M059J (cell line): ENCODE measurements at regions not wholly inside any gene's neighbourhood (a gene's known extent, or its start where the extent isn't known, plus 50 kb on each side); places are given as distances from the start of the nearest gene placed in this dataset.

Source experiments
- DNase-seq: peaks from one replicate; pipeline ENCODE4 v3.0.0-alpha.2; 2012; ENCODE audit warnings: low read depth

DNA sequence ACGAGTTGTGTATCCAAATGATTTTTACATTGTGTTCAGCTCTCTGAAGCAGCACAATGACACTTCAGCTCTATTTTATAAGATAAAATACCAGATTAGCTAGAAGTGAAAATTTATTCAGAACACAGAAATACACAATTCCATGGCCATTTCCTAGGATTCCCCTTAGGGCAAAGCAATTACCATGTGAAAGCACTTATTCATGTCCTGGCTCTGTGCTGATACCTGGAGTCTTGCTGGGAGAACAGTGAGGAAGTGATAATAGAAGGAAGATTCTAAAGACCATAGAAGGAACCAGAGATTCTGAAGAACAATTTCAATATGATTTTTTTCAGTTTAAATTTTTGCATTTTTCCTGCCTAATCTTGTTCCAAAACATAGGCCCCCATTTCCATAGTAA is 657.4 kb upstream of the ZWINT start:
- DNase-seq = no peak

DNA sequence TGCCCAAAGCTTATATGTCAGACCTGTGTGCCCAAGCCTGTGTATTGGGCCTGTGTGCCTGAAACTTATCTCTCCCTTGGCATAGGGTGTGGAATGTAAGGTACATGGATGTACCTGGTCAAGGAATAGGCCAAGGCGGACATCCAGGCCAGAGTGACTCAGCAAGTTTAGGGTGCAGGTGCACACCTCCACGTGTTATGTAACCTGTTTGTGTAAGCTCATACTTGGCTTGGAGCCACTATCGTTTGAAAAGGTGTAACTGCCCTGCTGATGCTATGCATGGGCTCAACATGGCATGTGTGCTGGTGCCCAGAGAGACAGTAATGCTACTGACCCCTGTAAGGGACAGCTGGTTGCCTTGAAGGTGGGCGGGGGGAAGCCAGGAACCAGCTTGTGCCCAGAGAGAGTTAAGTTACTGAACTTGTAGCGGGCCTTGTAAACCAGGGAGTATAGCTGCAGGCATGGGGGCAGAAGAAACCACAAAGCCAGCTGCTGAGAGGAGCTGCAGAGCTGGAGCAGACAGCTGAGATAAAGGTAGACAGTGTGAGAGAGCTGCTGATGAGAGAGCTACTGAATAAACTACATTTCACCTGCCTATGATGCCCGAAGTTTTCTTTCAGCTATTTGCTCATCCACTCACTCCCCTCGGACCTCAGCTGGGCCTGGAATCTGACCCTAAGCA is 656.4 kb upstream of the ZWINT start:
- DNase-seq = no peak

GRCh38 chr10:57015595-57016318 is 654.7 kb upstream of the ZWINT start:
- DNase-seq = no peak

DNA sequence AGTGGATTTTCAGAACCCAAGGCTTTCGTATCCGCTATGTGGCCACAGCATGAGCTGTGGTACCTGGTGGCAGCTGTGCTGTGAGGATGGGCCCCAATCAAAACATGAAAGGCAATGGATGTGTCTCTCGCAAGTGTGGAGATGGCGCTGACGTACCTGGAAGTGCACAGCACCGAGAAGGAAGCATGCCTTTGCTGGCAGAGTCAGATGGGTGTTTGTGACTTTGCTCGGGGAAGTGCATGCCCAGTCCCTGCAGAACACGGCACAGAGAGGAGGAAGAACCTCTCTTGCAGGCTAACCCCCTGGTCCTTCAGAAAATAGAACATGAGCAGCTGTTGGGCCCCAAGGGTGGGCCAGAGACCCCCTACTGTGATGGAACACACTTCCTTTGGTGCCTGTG is 654.1 kb upstream of the ZWINT start:
- no peak for DNase-seq

DNA sequence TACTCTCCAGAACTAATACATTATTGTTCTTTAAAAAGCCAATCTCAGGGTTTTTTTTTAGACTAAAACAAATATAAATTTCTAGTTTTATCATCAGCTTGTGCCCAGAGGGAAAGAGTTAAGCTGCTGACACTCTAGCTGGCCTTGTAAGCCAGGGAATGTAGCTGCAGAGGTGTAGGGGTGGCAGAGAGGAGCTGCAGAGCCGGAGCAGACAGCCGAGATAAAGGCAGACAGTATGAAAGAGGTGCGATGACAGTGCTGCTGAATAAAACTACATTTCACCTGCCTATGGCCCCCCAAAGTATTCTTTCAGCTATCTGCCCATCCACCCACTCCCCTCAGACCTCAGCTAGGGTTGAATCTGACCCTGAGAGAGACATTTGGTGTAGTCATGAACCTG is 653.7 kb upstream of the ZWINT start:
- no peak for DNase-seq

- no peak for DNase-seq
Measured at GRCh38 chr10:57008189-57008588, 647.1 kb upstream of the ZWINT start.

GRCh38 chr10:56991591-56992069 is 630.6 kb upstream of the ZWINT start:
- no peak for DNase-seq

GRCh38 chr10:56975513-56975912 is 614.5 kb upstream of the ZWINT start:
- DNase-seq = no peak

DNA sequence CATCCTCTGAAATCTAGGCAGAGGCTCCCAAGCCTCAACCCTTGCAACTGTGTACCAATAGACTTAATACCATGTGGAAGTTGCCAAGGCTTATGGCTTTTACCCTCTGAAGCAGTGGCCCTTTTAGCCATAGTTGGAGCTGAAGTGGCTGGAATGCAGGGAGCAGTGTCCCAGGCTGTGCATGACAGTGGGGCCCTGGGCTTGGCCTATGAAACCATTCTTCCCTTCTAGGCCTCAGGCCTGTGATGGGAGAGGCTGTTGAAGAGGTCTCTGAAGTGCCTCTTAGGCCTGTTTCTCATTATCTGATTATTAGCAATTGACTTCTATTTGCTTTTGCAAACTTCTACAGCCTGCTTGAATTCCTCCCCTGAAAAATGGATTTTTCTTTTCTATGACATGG is 612.7 kb upstream of the ZWINT start:
- DNase-seq = no peak

- DNase-seq = no peak
Measured at GRCh38 chr10:56943221-56943755, 582.2 kb upstream of the ZWINT start.

- no peak for DNase-seq
Measured at GRCh38 chr10:56934515-56934914, 573.5 kb upstream of the ZWINT start.

DNA sequence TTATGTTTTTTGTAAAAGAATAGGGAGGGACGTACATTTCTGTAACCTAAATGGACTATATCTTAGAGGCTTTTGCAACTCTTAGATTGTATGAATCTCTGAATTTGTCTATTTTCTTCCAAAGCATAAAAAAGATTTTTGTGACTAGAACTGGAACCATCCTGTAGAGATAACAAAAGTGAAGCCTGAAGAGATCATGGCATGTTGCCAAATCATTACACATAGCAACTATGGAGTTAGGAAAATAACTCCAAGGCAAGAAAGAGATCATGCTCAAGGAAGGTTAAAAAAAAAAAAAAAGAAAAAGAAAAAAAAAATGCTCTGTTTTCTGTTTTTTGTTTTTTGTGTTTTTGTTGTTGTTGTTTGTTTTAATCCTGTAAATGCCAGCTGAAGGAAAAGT is 567.7 kb upstream of the ZWINT start:
- no peak for DNase-seq

DNA sequence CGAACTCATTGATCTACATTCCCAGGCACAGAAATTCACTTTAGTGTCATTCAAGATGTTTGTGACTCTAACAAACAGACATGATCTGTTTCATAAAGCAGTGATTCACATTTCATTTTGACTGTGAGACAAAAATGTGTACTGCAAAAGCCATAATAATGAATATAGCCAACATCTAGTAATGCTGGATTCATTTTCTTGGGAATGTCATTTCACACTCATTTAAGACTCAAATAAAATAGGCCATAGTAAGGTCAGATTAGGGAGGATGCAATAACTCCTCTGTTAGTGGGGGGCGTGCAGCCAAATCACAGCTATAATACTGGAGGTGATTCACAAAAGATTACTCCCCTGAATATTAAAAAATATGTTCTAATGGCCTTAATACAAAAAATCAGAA is 566.6 kb upstream of the ZWINT start:
- no peak for DNase-seq

- no peak for DNase-seq
Measured at GRCh38 chr10:56920601-56921261, 559.7 kb upstream of the ZWINT start.

- no peak for DNase-seq
Measured at GRCh38 chr10:56912043-56912442, 551.0 kb upstream of the ZWINT start.

- DNase-seq = no peak
Measured at GRCh38 chr10:56905051-56905450, 544.0 kb upstream of the ZWINT start.

GRCh38 chr10:56902554-56902953 is 541.5 kb upstream of the ZWINT start:
- DNase-seq = no peak

GRCh38 chr10:56895306-56895705 is 534.2 kb upstream of the ZWINT start:
- DNase-seq = no peak

- no peak for DNase-seq
Measured at GRCh38 chr10:56881218-56881617, 520.2 kb upstream of the ZWINT start.

- no peak for DNase-seq
Measured at GRCh38 chr10:56880606-56881005, 519.5 kb upstream of the ZWINT start.

GRCh38 chr10:56874950-56875349 is 513.9 kb upstream of the ZWINT start:
- DNase-seq = no peak

- DNase-seq = no peak
Measured at GRCh38 chr10:56871160-56871668, 510.2 kb upstream of the ZWINT start.

- DNase-seq = no peak
Measured at GRCh38 chr10:56867236-56867635, 506.2 kb upstream of the ZWINT start.
